WERI-Rb-1 (cell line): ENCODE measurements at regions not wholly inside any gene's neighbourhood (a gene's known extent, or its start where the extent isn't known, plus 50 kb on each side); places are given as distances from the start of the nearest gene placed in this dataset.

Experiments used
- DNase-seq: peaks from one replicate; pipeline ENCODE4 v3.0.0-alpha.2; 2020
- H3K27ac ChIP-seq: fragments of 250-450 bp; sonication (Bioruptor Pico); 2 replicates; pipeline ENCODE4 v1.5.1; 2020; ENCODE audit warnings: mild to moderate bottlenecking, moderate library complexity
- H3K27me3 ChIP-seq: fragments of 250-450 bp; sonication (Bioruptor Pico); 2 replicates; pipeline ENCODE4 v1.5.1; 2021; ENCODE audit warnings: mild to moderate bottlenecking, low read depth, moderate library complexity; ENCODE audit not compliant: insufficient read depth, severe bottlenecking
- H3K36me3 ChIP-seq: fragments of 250-450 bp; sonication (Bioruptor Pico); 2 replicates; pipeline ENCODE4 v1.5.1; 2020; ENCODE audit warnings: mild to moderate bottlenecking, moderate library complexity
- H3K4me3 ChIP-seq: 2 replicates; pipeline ENCODE4 v1.5.1; 2011; ENCODE audit warnings: low read depth, mild to moderate bottlenecking, control low read depth, low read length
- H3K9me3 ChIP-seq: fragments of 250-450 bp; sonication (Bioruptor Pico); 2 replicates; pipeline ENCODE4 v1.5.1; 2021; ENCODE audit warnings: mild to moderate bottlenecking, moderate library complexity; ENCODE audit not compliant: severe bottlenecking
- CTCF ChIP-seq: IDR thresholded peaks from 2 replicates; pipeline ENCODE4 v1.5.1; 2011; ENCODE audit warnings: low read depth, mild to moderate bottlenecking, control low read depth, inconsistent platforms, low read length

GRCh38 chr5:167167191-167167795 is 1124.2 kb upstream of the WWC1 start:
- H3K36me3 ChIP-seq = no peaks in the 10 kb centered on the region
- TF ChIP-seq CTCF = no peak
- H3K27ac ChIP-seq = no peak overlapping the region

GRCh38 chr5:167168971-167169370 is 1122.5 kb upstream of the WWC1 start:
- H3K27me3 ChIP-seq = no peaks in the 10 kb centered on the region
- DNase-seq = no peak
- H3K36me3 ChIP-seq = no peaks in the 10 kb centered on the region
- no peak overlapping the region for H3K27ac ChIP-seq
- H3K4me3 ChIP-seq = no peak overlapping the region
- no peaks in the 10 kb centered on the region for H3K9me3 ChIP-seq
- no peak for TF ChIP-seq CTCF

More at GRCh38 chr5:167167191-167167795, 1124.2 kb upstream of the WWC1 start:
- Histone ChIP-seq H3K9me3 (no peaks in the 10 kb centered on the region), H3K4me3 (no peak overlapping the region), H3K27me3 (no peaks in the 10 kb centered on the region)
- DNase-seq = no peak

GRCh38 chr5:167171056-167171455 is 1120.4 kb upstream of the WWC1 start:
- no peaks in the 10 kb centered on the region for H3K36me3 ChIP-seq
- H3K9me3 ChIP-seq = no peaks in the 10 kb centered on the region
- no peak overlapping the region for H3K4me3 ChIP-seq
- TF ChIP-seq CTCF = no peak
- H3K27ac ChIP-seq = no peak overlapping the region
- H3K27me3 ChIP-seq = no peaks in the 10 kb centered on the region
- no peak for DNase-seq

- Histone ChIP-seq H3K27me3 (no peaks in the 10 kb centered on the region), H3K9me3 (no peaks in the 10 kb centered on the region), H3K27ac (no peak overlapping the region), H3K4me3 (no peak overlapping the region), H3K36me3 (no peaks in the 10 kb centered on the region)
- peak; percentile 28 for DNase-seq
- no peak for TF ChIP-seq CTCF
Observed at GRCh38 chr5:167177736-167178135, 1113.7 kb upstream of the WWC1 start.

GRCh38 chr5:167180906-167181305 is 1110.5 kb upstream of the WWC1 start:
- H3K36me3 ChIP-seq = no peaks in the 10 kb centered on the region
- no peak overlapping the region for H3K27ac ChIP-seq
- no peak for DNase-seq
- H3K27me3 ChIP-seq = no peaks in the 10 kb centered on the region
- no peaks in the 10 kb centered on the region for H3K9me3 ChIP-seq
- TF ChIP-seq CTCF = no peak
- H3K4me3 ChIP-seq = no peak overlapping the region

GRCh38 chr5:167205881-167206280 is 1085.6 kb upstream of the WWC1 start:
- H3K27me3 ChIP-seq = no peaks in the 10 kb centered on the region
- TF ChIP-seq CTCF = no peak

More at GRCh38 chr5:167205881-167206280, 1085.6 kb upstream of the WWC1 start:
- DNase-seq = no peak
- Histone ChIP-seq H3K4me3 (no peak overlapping the region), H3K9me3 (no peaks in the 10 kb centered on the region), H3K27ac (no peak overlapping the region), H3K36me3 (no peaks in the 10 kb centered on the region)
